GM21723 (cell line): ENCODE measurements at regions not wholly inside any gene's neighbourhood (a gene's known extent, or its start where the extent isn't known, plus 50 kb on each side); places are given as distances from the start of the nearest gene placed in this dataset.
"Not testable (repeated sequence)": the region's sequence is repeated elsewhere in the genome, so short reads cannot be mapped to it uniquely, and the experiment has no call there.

Source experiments
- ATAC-seq: cut with Tn5 transposase; IDR thresholded peaks from one replicate; pipeline ENCODE4 v1.9.1; 2021; ENCODE audit warnings: mild to moderate bottlenecking, moderate library complexity; ENCODE audit not compliant: unreplicated experiment

DNA sequence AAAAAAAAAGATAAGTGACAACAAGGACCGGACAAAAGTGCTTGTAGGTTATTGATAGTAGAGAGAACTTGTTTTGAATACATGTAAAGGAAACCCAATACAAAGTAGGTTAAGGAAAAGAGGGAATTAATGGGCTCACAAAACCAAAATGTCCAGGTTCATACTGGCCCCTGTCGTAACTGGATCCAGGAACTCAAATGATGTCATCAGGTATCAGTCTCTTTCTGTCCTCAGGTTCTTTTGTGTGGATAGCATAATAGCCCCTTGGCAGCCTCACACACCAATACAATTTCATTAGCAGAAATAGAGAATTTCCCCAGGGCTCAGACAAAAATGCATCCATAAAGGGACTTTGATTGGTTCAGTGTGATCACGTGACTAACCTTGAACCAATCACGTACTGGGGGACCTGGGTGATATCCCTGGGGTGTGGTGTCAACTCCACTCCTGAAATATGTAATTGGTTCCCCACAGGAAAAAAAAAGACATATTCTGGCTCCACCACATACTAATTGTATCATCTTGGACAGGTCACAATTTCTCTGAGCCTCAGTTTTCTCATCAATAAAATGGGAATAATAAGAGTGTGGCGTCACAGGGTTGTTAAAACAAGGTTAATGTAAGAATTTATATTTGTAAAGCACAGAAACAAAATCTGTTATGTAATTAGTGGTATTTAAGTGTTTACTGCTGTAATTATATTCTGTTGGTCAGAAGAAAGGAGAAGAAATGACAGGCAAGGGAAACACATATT lies 174.8 kb downstream of the PDGFRA start:
- no peak for ATAC-seq

DNA sequence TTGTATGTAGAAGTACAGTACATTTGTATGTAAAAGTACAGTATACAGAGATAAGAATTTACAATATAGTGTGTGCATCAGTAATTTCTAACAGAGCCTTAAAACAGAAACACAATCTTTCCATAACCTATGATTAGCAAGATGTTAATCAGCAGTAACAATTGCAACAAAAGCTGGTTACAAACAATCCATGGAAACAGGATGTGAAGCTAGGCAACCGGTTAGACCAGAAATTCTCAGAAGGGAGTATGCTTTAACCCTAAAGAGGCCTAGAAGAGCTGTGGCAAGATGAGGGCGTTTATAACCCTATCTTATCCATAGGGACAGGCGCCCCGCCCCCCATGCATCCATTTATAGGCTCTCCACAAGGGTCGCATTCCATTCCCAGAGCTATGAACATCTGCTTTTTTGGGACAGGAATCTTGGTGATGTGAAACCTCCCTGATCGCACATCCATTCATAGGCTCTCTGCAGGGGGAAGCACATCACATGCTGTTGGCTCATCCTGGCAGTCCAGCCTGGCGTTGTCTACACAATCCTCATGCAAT lies 180.3 kb downstream of the PDGFRA start:
- not testable (repeated sequence) for ATAC-seq

DNA sequence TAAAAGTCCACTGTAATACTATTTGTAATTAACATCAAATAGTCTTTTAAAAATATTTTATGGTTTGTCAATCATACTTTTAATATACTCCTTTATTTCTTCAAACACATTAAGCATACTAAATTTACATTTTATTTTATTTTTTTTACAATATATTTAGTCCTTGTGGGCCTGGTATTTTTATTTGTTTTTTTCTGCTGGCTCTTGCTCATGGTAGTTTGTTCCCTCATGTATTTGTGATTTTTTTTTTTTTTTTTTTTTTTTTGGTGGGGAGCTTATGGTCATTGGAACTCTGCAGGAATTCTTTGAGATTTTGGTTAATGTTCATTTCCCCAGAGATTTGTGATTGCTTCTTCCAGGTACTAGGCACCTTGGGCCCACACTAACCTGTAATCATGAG lies 185.5 kb downstream of the PDGFRA start:
- ATAC-seq = no peak

DNA sequence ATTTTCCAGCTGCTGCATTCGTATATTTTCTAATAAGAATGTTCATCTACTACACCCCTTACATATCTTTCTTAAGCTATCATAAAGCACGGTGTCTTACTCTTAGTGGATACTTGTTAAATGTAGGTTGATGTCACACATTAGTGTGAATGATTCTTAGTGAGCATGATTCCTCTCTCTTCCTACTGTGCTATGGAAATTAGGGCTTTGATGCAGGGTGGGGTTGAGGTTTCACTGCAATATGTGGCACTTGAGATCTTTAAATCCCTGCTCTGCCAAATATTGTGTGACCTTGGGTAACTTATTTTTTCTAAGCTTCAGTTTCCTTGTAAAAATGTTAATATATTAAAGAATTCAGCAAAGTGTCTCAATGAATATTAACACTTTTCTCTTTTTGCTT lies 188.4 kb downstream of the PDGFRA start:
- ATAC-seq = no peak

DNA sequence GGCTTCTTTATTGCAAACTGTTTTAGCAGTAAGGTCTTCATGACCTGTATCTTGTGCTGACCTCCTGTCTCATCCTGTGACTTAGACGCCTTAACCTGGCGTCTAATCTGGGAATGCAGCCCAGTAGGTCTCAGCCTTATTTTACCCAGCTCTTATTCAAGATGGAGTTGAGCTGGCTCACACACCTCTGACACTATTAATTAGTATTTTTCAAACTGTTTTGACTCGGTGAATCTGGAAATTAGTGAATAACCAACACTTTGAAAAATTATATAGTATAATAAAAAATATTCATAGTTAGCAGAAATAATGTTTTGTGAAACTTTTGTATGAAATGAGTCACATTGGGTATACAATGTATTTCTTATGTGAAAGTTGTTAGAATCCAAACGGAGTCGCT lies 189.4 kb downstream of the PDGFRA start:
- ATAC-seq = no peak

DNA sequence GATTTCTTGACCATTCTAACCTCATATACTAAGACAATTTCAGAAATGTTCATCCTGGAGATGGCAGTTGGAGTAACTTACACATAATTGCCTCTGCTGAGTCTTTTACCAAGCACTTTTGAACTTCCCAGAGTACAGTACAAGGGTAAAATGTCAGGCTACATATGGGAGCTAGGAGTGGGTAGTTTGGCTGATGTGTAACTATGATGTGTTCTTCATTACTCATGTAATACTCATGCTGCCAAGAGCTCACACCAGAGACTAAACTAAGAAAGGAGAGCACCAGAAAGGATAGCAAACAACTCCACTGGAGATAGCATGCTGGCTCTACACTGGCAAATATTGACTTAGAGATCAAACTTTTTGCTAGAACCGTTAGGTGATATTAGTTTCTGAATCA lies 194.0 kb downstream of the PDGFRA start:
- no peak for ATAC-seq

DNA sequence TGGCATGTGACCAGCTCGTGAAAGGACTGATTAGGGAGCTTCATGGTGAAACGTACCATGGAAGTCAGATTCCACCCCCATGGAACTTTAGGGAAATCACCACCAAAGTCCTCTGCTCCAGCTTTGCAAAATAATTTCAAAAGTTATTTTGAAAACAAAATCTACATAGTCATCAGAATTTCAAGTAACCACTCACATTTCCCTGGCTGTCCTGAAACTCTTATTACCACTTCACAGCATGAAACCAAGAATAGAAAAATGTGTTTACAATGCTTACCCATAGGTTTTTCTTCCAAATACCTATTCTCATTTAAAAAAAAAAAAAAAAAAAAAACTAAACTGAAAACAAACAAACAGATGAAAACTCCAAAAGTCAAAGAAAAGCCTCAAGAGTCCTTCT lies 198.7 kb downstream of the PDGFRA start:
- ATAC-seq = no peak

DNA sequence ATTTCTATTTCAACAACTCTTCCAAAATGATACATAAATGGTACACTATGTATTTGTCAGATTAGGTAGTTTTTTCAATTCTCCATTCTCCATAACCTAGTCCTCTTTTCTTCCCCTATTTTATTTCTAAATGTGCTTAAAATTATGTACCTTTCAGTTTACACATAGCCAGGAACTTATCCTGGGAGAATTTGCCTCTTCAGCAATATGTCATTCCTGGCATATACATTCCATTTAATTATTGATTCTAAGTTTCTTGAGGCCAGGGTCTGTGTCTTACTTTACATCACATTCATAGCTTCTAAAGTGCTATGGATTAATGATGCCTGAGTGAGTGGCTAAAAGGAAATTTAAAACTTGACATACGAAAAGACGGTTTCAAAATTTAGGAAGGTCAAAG lies 199.8 kb downstream of the PDGFRA start:
- no peak for ATAC-seq

DNA sequence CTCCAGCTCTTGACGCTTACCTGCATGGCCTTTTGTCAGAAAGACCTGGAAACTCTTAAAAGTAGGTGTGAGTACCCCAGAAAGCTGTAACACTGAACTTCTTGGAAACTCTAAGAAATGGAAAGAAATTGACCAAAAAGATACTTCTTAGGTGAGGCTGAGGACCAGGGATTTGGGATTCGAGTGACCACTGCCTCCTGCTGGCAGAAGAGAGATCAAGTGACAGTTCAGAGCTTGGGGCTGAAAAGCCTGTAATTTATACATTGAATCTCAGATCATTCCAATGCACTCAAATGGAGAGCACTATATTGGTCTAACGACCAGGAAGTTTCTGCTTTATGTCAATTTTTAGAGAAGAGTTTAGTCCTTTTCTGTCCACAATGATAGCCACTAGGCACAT lies 204.6 kb downstream of the PDGFRA start:
- ATAC-seq = no peak

DNA sequence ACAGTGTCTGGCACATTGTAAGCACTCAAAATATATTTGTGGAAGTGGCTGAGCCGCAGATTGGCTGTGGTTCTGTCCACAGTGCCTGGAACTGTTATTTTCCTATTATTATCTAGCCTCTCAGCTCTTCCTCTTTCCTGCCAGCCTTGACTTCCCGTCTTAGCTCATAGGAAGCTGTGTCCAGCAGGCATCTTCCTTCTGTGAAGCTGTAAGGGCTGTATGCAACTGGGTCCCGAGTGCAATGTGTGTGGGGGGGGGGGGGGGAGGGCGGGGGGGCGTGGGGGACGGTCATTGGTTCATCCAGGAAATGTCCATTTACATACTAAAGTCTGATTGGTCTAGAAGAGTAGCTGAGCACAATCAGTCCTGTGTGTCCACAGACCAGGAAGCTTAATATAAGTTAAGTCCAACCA lies 210.7 kb downstream of the PDGFRA start:
- ATAC-seq = no peak

DNA sequence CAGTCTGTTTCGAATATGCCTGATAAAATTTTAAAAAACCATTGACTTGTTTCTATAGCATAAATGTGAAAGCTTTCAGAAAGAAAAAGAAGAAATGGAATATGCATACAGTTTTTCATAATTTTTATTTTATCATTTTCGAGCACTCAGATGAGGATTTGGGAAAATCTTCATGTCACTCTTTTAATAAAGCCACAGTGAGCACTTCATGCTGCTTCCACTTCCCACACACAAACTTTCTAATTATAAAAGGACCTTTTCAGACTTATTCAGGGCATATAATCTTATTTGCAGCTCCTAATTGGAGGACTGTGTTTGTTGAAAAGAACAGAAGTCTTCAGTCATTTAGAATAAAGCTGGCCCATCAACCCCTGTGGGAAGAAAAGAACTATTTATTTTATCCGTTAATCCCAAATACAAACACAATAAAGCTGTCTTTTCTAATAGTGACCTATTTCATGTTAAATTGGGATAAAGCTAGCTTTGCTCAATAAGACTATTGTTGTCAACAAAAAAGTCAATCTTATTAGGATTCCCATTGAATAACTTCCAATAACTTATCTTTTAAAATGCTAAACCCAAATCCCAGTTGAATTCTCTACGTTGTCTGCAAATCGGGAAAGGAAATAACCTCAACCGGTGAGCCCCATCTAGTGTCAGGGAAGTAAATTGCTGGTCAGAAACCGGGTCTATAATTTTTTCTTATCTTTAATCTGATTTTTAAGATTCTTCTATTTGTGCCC lies 211.5 kb downstream of the PDGFRA start:
- no peak for ATAC-seq

DNA sequence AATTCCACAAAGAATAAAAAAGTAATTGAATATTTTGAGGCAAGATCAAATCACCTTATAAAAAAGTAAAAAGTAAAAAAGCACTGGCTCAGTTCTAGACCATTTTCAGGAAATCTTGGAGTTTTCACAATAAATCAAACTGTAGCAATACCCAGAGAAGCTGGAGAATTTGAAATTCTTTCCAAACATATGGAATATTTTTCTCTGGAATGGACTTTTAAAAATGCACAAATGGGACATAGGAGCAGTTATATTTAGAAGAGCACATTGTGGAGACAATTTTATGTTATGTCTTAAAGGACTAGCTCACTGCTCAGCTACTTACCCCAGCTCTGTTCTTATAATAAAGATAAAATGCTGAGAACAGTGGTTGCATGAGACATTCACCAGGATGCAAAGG lies 211.9 kb upstream of the KIT start:
- ATAC-seq = no peak

DNA sequence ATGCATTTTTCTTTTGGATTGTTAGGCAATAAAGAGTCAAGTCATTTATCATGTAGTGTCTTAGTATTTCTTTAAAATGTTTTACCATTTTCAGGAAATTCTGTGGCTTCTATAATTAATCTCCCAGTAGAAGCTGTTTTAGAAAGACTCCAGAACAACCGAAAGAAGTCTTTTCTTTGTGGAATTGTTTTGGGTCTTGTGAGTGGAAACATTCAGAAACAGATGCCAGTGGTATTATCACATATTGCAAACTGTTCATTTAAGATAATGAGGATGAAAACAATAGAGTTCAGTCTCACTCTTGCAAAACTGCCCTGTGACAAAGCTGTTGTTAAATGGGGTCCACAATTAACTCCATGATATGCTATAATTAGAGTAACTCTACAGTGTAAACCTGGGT lies 211.2 kb upstream of the KIT start:
- ATAC-seq = no peak

DNA sequence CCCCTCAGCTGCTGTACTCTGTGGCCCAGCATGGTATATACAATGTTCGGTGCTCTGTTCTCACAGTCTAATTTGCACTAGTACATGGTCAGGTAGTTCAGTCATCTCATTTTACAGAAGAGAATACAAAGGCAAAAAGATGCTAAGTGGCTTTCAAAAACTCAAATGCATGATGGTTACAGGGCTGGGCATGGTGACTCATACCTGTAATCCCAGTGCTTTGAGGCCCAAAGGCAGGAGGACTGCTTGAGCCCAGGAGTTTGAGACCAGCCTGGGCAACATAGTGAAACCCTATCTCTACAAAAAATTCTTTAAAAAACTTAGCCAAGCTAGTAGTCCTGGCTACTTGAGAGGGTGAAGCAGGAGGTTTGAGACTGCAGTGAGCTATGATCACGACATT lies 210.5 kb upstream of the KIT start:
- no peak for ATAC-seq

DNA sequence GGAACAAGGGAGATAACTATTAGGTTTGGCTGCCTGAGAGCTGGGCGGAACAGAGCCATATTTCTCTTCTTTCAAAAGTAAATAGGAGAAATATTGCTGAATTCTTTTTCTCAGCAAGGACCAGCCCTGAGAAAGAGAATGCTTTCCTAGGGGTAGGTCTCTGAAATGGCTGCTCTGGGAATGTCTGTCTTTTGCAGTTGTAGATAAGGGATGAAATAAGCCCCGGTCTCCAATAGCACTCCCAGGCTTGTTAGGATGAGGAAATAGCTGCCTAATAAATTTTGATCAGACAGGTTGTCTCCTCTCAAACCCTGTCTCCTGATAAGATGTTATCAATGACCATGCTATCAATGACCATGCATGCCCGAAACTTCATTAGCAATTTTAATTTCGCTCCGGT lies 207.8 kb upstream of the KIT start:
- ATAC-seq = no peak

DNA sequence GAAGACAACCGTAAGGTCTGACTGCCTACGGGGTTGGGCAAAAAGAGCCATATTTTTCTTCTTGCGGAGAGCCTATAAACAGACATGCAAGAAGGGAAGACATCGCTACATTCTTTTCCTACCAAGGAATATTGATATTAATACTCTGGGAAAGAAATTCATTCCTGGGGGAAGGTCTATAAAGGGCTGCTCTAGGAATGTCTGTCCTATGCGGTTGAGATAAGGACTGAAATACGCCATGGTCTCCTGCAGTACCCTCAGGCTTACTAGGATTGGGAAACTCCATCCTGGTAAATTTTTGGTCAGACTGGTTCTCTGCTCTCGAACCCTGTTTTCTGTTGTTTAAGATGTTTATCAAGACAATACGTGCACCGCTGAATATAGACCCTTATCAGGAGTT lies 190.8 kb upstream of the KIT start:
- not testable (repeated sequence) for ATAC-seq

DNA sequence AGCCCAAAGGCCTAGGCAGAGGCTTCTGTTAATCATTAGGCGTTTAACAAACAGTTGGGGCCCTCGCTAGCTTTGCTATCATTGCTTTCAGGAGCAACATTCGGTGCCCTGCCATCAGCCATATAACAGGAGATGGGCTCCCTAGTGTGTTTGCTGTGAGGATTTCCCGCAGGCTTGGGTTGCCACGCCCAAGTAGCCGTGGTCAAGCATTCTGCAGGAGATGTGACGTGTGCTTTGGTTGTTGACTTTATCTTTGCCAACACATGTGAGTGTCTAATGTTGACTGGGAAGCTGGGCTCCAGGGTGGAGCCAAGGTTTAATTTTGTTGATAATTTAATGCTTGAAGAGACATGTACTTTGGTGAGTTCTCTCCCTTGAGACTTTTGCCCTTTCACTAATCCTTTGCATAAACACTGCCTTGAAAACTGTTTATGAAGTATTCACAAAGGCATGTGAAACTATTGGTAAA lies 184.6 kb upstream of the KIT start:
- ATAC-seq = no peak

DNA sequence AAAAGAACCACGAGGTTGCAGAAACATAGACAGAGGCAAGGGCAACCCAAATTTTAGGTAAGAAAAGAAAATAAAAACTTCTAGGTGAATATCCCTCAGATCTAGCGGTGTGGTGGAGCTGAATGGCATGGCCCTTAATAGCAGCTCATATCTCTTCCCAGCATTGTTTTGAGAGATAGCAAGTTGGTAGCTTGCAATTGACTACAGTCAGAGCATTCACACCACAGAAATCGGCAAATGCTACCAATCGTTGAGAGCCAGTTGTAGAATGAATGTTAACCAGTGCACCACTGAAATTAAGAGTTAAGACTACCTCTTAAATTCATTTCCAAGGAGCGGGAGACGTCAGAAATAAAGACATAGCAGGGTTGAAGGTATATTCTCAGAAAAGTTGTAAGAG lies 184.0 kb upstream of the KIT start:
- ATAC-seq = no peak

DNA sequence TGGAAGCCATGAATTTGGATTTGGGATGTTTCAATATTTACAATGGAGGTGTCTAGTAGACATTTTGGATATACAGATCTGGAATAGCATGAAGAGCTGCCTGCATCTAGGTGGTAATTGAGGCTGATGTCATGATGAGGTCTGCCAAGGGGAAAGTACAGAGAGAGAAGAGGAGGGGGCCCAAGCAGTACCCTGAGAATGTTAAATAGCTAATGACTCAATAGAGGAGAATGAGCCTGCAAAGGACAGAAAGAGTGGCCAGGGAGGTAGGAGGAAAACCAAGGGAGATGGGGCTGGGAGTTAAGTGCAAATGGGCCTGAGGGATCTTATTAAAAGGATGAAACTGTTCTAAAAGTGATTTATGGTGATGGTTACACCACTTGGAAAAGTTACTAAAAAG lies 182.2 kb upstream of the KIT start:
- no peak for ATAC-seq

DNA sequence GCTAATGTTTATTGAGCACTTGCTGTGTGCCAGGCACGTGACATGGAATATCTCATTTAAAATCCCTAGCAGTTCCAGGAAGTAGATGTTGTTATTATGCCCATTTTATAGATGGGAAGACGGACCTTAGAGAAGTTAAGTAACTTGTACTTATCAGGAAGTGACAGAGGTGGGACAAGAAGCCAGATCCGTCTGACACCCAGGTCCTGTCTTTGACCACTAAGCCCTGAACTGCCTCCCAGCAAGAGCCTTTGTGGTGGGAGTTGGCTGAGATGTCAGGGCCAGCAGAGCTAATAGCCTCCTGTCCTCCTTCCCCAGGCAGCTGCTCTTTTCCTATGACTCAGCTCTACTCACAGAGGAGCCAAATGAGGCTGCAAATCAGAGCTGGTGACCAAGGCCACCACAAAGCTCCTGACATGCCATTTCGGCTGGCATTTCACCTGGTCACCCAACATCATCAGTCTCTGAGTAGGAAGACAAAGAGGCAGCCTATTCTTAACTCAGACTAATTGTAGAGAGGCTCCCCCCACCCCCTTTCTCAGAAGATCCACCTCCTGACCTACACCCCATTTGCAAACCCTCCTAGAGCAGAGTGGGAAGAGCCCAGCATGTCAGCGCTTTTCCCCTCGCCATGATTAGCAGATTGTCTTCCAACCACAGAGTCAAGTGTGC lies 175.1 kb upstream of the KIT start:
- ATAC-seq = no peak

DNA sequence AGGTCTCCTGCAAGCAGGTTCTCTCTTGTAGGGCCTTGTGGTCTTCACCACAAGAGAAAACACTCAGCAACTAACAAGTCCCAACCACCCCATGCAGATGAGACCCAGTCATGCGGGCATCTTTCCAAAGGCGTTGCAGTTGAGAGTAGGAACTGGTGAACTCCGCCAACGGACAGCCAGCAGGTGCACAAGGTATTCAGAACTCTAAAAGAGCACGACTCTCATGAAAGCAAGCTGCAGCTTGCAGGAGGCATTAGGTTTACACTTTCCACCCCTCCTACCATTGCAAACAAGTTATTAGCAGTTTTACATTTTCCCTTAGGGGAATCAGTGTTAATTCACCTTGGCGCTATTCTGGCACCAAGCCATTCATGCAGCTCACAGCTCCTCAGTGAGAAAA lies 173.4 kb upstream of the KIT start:
- no peak for ATAC-seq

DNA sequence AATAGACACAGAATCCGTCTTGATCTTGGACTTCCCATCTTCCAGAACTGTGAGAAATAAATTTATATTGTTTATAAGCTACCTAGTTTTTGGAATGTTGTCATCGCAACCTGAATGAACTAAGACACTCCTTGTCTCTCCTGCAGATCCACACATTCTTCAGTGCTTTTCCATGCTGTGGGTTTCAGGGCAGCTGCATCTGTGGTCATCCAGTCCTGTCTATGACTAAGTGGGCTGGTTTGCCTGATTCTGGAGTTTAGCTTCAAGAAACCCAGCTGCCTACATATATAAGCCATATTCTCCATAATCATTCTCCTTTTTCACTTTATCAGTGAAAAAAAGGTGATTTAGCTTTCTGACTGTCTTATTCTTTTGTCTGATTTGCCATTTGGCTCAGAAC lies 170.3 kb upstream of the KIT start:
- ATAC-seq = no peak
